HG02610 (cell line): ENCODE measurements at regions not wholly inside any gene's neighbourhood (a gene's known extent, or its start where the extent isn't known, plus 50 kb on each side); places are given as distances from the start of the nearest gene placed in this dataset.

Experiments used
- ATAC-seq: cut with Tn5 transposase; IDR thresholded peaks from one replicate; pipeline ENCODE4 v1.9.1; 2021; ENCODE audit warnings: mild to moderate bottlenecking, moderate library complexity; ENCODE audit not compliant: unreplicated experiment

- ATAC-seq = no peak
These were observed 219.4 kb downstream of the FOXL1 start for GRCh38 chr16:86797700-86798099.

DNA sequence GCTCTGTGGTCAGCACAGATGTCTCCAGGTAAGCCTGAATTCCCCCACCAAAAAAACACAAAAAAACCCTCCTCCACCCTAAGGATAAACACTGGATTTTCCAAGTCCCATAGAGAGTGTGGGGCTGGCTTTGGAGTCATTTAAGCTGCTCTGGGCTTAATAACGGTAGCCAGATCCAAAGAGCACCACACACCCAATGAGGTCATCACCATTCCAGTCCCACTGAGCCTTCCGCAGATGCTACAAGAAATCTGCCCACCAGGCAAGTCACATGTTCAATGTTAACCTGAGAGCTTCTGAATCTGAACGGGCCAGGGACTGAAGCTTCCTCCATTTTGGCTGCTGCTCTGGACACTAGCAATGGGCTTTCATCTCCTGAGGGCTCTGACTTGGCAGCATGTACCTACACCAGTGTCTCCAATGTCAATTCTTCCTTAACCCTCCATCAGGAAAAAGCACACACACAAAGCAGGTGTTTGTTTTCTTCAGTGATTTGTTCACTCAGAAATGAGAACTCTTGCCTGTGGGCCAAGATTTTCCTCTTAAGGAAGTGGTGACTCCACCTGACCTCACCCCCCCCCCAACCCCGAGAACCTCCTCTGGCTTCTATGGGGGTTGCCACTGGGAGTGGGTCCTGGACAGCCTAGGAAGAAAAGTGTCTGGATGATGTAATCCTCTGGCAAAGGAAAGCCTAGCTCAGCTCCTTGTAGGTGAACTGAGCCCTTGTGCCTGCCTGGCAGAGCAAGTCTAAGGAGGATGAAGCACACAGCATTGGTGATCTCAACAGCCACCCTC, 220.1 kb downstream of the FOXL1 start:
- ATAC-seq = no peak

GRCh38 chr16:86799367-86799766, 221.0 kb downstream of the FOXL1 start:
- ATAC-seq = no peak

DNA sequence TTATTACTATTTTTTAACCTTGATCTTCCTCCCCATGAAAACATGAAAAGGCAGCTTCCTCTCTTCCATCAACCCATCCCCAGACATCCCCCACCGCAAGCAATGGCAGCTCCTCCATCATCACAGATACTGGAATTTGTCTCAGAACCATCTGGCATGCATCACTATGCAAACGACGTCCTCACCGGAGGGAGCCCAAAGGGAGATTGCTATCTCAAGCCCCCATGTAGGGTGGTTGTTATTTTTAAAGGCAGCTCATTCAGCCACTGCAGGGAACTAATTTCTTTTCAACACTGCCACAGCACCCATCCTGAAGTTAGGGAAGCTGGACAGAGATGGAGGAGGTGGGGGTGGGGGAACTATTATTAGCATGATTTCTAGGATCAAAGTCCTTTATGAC, 222.5 kb downstream of the FOXL1 start:
- ATAC-seq = no peak

DNA sequence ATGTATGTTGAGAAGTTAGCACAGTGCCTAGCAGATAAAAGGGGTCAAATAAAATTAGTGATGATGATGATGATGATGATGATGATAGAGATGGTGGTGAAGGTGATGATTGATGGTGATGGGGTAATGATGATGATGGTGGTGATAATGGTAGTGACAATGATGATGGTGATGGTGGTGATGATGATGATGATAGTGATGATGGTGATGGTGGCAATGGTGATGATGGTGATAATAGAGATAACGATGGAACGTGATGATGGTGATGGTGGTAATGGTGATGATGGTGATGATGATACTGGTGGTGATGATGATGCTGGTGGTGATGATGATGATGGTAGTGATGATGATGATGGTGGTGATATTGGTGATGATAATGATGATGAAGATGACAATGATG, 223.7 kb downstream of the FOXL1 start:
- ATAC-seq = no peak

- no peak for ATAC-seq
These were observed 226.8 kb downstream of the FOXL1 start for GRCh38 chr16:86805188-86805587.

- no peak for ATAC-seq
These were observed 228.0 kb downstream of the FOXL1 start for GRCh38 chr16:86806181-86806837.

DNA sequence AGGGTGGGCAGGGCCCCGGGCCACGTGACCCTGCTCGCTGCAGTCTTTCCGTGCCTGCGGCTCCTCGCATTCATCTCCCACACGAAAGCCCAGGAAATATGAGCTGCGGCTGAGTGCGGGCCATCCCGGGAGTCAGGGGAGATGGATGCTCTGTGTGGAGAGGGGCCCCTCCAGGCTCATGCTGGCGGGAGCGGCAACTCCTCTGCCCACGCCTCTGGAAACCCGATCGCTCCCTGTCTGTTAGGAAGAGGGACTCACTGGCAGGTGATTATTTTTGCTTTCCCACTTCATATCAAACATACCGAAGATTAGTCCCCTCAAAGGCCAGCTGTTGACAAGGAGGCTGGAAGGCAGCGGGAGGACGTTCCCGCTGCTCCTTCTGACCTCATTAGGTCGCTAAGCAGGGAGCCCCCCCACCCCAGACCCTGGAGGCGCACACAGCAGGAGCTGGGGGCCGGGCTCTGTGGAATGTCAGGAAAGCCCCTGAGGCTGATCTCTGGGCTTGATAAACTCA, 228.5 kb downstream of the FOXL1 start:
- no peak for ATAC-seq

- ATAC-seq = no peak
These were observed 230.6 kb downstream of the FOXL1 start for GRCh38 chr16:86808863-86809444.

- ATAC-seq = no peak
These were observed 231.2 kb downstream of the FOXL1 start for GRCh38 chr16:86809458-86809955.

GRCh38 chr16:86810062-86810461, 231.7 kb downstream of the FOXL1 start:
- no peak for ATAC-seq

- ATAC-seq = no peak
These were observed 234.1 kb downstream of the FOXL1 start for GRCh38 chr16:86812363-86812970.

- ATAC-seq = no peak
These were observed 235.9 kb downstream of the FOXL1 start for GRCh38 chr16:86814256-86814655.

GRCh38 chr16:86816930-86817625, 238.7 kb downstream of the FOXL1 start:
- ATAC-seq = no peak

DNA sequence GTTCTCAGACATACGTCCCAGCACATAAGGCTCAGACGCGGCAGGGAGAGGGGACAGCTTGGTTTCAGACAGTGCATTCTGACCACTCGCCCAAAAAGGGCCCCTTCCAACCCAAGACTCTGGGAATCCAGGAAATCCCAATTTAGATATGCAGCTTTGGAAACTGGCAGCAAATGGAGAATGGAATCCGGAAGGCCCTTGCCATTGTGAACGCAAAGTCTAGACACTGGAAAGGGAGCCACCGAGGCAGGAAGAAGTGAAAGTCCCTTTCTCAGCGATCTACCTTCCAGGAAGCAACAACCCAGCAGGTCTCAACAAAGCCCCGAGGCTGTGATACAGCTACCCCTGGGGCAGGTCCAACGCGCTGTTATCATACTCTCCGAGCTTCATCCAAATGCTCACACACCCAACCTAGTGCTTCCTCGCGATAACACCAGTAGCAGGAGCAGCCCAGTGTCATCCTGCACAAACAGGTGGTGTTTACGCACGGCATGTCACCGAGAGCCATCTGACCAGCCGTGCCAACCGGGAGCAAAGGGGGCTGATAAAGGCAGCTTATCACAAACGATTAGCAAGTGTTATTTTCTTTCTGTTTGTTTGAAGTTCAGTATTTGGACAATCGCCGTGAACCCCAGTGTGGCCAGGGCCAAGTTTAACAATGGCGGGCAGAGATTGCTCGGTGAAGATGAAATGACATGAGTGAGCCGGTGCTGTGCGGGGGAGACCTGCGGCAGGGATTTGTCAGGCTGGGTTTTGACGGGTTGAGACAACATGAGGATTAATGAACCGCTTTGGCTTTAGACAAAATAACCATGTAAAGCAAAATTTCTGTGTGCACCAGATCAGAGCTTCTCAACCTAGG, 240.6 kb downstream of the FOXL1 start:
- ATAC-seq = no peak

DNA sequence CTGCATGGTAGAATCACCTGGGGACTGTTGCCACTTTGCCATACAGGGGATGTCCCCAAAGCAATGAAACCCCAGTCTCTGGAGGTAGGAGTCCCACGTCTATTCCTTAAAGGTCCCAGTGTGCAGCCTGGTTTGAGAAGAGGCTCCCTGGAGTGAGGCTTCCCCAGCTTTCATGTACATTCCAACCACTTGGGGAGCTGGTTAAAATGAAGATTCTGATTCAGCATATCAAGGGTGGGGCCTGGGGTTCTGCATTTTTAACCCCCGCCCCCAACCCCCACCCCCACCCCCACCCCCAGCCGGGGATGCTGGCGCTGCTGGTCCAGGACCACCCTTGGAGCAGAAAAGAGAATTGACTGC, 241.2 kb downstream of the FOXL1 start:
- no peak for ATAC-seq

DNA sequence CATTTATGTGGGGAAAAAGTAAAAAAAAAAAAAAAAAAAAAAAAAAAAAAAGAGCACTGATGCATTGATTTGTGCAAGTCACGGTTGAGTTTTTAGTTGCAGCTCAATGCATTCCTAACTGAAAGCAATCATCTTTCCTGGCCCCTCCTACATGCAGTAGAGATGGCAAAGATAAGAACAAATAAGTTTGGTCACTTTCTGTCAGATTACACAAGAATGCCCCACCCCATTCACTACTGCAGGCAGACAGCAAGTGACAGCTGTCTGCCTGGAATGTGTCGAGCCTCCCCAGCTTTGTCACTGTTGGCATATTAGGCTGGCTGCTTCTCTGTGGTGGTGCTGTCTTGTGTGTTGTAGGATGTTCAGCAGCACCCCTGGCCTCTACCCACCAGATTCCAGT, 243.5 kb downstream of the FOXL1 start:
- ATAC-seq = no peak

GRCh38 chr16:86823125-86823524, 244.8 kb downstream of the FOXL1 start:
- ATAC-seq = no peak

DNA sequence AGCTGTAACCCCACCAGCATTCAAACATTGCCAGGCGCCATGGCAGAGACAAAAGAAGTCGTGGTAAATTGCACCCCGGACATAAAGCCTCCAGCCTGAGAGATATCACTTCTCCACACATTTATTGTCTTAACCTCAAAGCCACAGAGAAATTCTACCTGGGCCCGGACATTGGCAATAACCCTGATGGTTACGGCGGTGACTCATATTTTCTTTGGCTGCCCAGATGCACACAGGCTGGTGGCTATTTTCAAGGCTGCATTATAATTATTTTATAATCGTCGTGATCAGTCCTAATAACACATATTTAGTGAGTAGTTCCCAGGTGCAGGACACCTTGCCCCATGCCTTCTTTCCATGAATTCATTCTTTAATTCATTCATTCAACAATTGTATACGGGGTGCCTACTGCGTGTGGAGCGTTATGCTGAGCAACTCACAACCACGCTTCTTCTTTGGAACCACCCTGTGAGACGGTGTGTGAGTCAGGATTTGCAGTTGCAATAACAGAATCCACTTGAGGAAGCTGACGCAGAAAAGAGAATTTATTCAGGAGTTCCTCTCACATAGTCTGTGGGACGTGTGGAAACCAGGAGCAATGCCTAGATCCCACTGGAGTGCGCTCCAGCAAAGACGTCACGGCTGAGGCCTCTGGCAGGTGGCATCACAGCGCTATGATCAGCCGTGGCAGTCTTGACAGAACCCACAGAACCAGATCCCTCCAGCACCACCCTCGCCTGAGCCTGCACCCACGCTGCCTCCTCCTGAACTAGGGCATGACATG, 245.7 kb downstream of the FOXL1 start:
- no peak for ATAC-seq
